HG02884 (cell line): ENCODE measurements at regions not wholly inside any gene's neighbourhood (a gene's known extent, or its start where the extent isn't known, plus 50 kb on each side); places are given as distances from the start of the nearest gene placed in this dataset.

Experiments used
- ATAC-seq: cut with Tn5 transposase; IDR thresholded peaks from one replicate; pipeline ENCODE4 v1.9.1; 2021; ENCODE audit warnings: mild to moderate bottlenecking, moderate library complexity; ENCODE audit not compliant: unreplicated experiment

DNA sequence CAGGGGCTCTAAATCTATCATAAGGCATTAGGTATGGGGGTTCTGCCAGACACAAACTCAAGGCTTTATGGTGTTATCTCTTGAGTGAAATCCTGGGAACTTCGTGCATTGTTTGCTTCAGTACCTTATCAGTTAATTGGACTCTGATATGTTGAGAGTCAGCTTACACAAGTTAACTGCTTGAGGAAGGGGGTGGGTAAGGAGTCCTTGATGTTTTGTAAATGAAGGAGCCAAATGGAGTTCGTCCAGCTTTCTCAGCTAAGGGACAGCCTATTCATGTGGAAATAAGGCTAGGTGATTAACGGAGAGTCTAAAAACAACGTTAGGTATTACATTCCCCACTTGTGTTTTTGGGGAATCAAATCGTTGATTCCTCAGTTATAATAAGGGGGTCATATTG is 157.4 kb downstream of the TRIM27 start:
- no peak for ATAC-seq

GRCh38 chr6:28767133-28767532 is 156.7 kb downstream of the TRIM27 start:
- no peak for ATAC-seq

DNA sequence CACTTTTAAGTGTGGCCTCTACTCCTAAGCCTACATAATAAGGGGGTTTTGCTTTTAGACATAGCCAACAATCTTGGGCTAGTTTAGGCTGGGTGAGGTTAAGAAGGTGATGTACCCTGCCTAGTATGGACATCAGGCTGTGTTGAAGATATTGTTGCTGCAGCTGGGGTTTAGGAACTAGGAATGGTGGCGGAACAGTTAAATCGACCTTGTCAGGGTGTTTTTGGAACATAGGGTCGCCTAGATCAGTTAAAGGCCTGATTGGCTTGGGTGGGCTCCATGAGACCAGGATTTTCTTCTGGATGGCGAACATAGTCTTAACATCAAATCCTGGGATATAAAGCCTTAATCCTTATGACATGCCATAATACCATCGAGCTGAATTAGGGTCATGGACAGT is 156.1 kb downstream of the TRIM27 start:
- no peak for ATAC-seq

GRCh38 chr6:28768187-28768913 is 155.4 kb downstream of the TRIM27 start:
- no peak for ATAC-seq

- ATAC-seq = no peak
These were observed 154.0 kb downstream of the TRIM27 start for GRCh38 chr6:28769626-28770402.

DNA sequence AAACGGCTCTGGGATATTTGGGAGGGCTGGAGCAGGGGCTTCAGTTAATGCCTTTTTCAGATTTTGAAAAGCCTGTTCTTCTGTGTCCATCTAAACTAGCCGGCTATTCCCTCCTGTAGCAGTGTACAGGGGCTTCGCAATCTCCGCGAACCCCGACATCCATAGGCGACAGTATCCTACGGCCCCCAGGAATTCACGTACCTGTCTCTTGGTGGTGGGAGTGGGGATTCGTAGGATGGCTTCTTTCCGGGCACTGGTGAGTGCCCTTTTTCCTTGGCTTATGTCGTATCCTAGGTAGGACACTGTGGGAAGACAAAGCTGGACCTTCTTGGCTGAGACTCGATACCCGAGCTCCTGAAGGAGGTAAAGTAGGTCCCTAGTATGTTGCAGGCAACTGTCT is 153.1 kb downstream of the TRIM27 start:
- ATAC-seq = no peak

GRCh38 chr6:28771401-28772267 is 152.2 kb downstream of the TRIM27 start:
- no peak for ATAC-seq

DNA sequence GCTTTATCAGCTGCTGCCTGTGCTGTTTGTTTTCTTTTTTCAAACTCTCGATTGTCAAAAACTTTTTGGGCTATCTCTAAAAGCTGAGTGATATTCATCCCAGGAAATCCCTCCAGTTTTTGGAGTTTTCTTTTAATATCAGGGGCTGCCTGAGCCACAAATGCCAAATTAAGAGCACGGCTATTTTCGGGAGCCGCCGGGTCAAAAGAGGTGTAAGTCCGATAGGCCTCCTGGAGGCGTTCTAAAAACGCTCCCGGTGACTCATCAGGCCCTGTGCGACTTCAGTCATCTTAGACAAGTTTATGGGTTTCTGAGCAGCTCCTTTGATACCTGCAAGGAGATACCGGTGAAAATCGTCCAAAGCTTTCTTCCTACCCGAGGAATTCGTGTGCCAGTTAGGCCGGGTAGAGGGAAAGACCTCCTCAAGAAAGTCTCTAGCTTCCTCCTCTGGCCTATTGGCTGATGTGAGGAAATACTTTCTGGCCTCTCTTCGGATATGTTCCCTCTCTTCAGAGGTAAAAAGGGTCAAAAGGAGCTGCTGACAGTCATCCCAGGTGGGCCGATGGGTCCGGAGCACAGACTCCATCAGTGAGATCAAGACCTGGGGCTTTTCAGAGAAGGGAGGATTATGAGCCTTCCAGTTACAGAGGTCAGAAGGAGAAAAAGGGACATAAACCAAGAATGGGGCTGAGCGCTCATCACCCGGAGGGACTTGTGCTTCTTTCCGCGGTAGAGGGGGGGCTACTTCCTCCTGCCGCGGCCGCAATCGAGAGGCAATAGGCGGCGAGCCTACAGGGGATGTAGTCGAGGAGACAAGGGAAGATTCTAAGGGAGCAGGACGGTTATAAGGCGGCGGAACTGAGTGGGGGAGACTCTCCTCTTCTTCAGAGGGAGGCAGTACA is 151.1 kb downstream of the TRIM27 start:
- no peak for ATAC-seq

DNA sequence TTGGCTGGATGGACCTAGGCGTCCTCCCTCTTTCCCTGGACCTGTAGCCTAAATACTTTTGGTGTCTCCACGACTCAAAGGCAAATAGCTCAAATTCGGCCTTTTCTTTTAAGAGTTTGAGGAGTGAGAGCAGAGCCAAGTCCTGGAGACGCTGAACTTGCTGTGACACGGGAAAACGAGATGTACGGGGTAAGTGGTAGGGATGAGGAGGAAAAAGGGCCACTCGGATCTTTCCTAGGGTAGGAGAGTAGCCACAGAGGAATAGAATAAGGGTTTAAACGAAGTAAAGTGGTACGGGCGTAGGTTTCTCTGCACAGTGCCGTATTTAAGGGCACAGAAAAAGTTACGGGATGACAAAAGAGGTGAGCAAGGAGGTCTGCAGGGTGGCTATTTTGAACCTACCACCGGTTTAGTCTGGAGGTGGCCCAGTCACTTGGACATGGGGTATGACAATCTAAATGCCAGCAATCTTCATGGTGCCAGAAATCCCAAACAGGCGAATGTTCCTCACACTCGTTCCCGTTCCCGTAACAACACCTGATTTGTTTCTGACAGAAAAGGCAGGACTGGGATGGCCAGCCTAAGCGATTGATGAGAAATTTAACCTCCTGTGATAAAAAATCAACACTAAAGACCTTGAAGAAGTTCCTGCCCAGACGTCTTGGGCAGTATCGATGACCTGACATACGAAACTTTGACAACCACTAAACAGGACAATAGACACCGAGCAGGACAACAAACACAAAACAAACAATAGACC is 149.3 kb downstream of the TRIM27 start:
- no peak for ATAC-seq

DNA sequence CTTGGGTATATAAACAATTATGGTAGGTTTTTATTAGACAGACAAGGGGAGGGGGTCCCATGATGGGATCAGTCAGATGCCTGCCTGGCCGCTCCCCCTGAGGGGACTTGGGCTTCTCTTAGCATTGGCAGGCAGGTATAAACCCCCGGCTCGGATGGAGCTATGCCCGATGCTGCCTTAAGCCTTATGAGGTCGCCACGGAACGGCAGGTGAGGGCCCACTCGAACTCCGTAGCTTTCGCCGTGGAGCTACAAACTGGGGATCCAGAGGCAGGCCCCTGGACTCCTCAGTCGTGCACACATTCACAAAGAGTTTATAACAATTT is 148.8 kb downstream of the TRIM27 start:
- ATAC-seq = no peak

GRCh38 chr6:28775405-28776129 is 148.2 kb downstream of the TRIM27 start:
- ATAC-seq = no peak

DNA sequence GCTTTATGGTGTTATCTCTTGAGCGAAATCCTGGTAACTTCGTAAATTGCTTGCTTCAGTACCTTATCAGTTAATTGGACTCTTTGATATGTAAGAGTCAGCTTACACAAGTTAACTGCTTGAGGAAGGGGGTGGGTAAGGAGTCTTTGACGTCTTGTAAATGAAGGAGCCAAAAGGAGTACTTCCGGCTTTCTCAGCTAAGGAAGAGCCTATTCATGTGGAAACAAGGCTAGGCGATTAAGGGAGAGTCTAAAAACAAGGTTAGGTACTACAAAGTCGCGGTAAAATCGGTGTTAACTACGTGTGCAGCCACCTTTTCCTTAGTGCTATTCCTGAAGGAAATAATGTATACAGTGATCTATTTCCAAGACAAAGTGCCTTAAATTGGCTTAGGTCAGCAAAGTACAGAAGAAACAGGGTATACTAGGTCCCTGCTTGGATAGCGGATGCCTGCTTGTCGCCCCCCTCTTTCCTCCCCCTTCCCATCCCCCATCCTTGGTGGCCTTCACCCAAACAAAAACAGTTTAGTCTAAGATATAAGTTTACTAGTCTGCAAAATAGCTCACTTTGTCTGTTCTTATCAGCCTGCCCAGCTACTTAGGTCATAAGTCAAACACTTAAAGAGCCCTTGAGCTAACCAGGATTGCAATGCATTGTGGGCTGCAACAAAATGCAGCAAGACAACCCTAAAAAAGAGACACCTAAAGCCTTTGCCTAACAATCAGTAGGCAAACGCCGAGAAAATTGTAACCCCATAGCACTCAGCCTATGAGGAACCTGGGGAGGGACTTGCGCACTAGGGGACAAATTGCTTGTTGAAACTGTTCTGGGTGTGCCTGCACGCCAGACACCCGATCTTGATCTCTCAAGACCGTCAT is 147.3 kb downstream of the TRIM27 start:
- no peak for ATAC-seq

DNA sequence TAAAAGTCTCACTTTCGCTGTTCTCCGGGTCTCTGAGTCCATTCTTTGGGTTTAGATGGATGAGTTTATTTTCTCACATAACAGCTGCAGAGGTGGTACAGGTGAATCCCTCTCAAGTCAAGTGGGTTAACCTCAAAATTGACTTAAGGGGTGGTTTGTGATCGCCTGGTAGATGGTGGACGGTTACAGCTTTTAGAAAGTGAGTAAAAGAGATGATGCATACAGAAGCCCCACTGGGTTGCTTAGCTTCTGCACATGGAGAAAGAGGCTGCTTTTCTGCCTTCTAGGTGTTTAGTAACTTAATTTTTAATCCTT is 146.7 kb downstream of the TRIM27 start:
- no peak for ATAC-seq

DNA sequence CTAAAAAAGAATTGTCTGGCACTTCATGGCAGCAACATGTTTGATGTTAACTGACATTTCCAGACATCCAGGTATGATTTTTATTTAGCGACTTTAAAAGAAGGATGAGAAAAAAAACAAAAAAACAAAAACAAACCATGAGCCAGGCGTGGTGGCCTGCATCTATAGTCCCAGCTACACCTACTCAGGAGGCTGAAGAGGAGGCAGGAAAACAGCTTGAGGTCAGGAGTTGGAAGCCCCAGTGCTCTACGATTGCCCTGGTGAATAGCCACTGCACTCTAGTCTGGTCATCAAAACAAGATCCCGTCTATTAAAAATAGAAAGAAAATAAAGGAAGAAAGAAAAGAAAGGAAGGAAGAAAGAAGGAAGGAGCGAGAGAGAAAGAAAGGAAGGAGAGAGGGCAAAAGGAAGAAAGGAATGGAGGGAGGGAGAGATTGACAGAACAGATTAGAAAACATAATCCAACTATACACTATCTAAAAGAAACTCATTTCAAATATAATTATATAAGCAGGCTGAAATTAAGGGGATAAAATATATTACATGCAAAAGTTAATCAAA is 141.6 kb downstream of the TRIM27 start:
- no peak for ATAC-seq

GRCh38 chr6:28785962-28786679 is 137.7 kb downstream of the TRIM27 start:
- ATAC-seq = no peak

- ATAC-seq = no peak
These were observed 134.2 kb downstream of the TRIM27 start for GRCh38 chr6:28789553-28790083.

DNA sequence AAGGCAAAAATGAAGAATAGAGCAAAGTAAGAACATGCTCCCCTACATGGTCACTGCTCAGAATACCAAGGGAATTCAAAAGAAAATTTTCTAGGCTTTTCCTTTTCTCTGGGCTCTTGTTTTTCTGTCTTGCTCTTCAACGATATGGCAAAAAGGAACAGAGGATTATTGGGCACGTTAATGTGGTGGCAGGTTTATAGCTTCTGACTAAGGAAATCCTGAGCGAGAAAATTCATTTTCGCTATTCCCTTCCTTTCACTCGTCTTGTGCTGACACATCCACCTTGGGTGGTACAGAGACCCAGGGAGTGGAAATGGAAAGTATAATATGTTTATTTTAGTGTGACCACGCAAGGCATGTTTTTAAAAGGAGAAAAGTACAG is 132.8 kb downstream of the TRIM27 start:
- ATAC-seq = no peak
